Fibroblast of peridontal ligament (primary cell): ENCODE measurements at regions not wholly inside any gene's neighbourhood (a gene's known extent, or its start where the extent isn't known, plus 50 kb on each side); places are given as distances from the start of the nearest gene placed in this dataset.
"Not testable (repeated sequence)": the region's sequence is repeated elsewhere in the genome, so short reads cannot be mapped to it uniquely, and the experiment has no call there.

ENCODE experiments used
- DNase-seq: peaks from one replicate; pipeline ENCODE4 v3.0.0-alpha.2; 2010; ENCODE audit errors: extremely low read depth

DNA sequence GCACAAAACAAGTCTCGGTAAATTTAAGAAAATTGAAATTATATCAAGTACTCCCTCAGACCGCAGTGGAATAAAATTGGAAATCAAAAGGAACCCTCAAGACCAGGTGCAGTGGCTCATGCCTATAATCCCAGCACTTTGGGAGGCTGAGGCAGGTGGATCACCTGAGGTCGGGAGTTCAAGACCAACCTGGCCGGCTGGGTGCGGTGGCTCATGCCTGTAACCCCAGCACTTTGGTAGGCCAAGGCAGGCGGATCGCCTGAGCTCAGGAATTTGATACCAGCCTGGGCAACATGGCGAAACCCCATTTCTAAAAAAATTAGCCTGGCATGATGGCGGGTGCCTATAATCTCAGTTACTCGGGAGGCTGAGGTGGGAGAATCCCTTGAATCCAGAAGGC is 135.7 kb upstream of the RAG2 start:
- DNase-seq: not testable (repeated sequence)

- DNase-seq: no peak
Observed at GRCh38 chr11:36730761-36731160, 132.7 kb upstream of the RAG2 start.

DNA sequence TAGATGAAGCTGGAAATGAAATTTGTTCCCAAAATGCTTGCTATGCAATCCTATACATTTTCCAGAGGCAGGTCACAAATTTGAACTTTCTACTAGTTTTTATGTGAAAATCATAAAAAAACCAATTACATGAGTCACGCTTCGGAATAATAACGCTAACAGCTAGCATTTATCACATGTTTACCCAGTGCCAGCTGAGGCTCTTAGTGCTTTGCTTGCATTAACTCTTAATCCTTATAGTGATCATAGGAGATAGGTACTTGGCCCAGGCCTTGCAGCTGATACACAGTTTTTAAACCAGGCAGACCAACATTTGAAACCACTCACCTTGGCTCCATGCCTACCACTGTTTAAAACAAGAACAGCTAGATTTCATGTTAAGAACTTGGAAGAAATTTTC is 131.8 kb upstream of the RAG2 start:
- DNase-seq: no peak

- DNase-seq: no peak
Observed at GRCh38 chr11:36726420-36726819, 128.4 kb upstream of the RAG2 start.

DNA sequence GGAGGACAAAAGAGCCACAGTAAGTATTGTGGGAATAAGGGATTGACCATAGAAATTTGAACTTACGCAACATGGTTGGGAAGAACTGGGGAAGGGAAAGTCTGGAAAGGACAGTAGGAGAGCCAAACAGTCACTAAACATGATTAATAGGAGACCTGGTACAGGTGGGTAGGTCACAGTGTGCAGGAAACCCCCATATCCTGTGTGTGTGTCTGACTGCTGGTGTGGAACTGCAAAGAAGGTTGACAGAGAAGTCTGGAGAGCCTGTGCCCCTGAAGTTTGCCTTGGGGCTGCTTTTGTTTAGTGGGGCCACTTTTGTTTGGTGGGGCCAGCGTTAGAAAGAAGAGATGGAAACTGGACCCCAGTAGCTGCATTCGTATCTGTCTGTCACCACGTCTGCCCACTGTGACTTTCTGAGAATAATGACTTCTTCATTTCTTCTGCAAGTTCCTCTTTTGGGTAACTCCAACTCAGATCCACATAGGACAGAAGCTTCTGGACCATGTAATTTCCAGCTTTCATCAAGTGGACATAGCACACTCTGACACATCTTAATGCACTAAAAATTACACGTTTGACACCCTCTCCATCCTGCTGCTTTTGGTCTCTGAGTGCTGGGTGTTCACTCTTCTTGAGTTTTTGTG is 126.8 kb upstream of the RAG2 start:
- DNase-seq: no peak

- DNase-seq: no peak
Observed at GRCh38 chr11:36722421-36722820, 124.4 kb upstream of the RAG2 start.

DNA sequence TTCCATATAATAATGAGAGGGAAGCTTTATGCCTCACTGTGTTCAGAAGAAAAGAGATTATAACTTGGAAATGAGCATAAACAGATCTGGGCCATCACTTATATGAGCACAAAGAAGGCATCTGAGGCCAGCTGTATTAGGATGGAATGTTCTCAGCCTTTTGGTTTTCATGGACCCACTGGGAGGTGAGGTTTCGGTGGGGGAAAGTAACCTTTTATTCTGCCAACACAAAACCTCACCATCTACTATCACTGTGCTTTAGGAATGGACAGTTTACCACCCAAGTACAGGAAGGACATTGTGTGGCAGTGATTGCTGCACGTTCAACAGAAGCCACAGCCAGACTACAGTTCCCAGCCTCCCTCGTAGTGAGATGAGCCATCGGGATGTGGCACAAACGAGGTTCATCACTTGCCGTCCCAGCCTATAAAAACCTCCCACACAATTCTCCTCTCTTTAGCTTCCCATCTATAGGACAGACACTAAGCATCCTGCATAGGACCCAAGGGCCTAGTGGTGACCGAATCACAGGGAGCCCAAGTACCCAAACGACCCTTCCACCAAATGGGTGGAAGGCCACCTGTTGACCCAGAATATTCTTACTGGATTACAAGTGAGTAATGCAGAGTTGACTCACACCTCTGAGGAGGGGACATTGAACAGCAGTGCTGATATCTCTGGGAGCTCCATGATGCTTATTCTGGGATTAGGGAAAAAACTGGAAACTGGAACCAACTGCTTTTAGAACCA is 121.5 kb upstream of the RAG2 start:
- no peak for DNase-seq

DNA sequence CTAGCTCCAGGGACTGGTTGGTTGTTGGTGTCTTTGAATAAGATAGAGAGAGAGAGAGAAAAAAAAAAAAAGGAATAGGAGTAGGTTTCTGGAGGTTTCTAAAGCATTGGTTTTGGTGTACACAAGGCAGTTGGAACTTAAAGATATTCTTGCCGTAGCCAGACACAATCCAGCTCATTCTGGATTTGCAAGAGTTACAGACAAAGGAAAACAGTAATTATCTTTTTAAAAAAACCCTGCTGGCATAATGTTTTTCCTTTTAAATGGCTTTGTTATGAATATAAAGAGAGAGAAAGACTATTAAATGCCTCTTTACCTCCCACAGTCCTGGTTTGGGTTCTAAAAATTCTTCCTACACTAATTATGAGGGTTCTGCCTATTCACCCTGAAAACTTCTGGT is 120.4 kb upstream of the RAG2 start:
- DNase-seq: no peak

DNA sequence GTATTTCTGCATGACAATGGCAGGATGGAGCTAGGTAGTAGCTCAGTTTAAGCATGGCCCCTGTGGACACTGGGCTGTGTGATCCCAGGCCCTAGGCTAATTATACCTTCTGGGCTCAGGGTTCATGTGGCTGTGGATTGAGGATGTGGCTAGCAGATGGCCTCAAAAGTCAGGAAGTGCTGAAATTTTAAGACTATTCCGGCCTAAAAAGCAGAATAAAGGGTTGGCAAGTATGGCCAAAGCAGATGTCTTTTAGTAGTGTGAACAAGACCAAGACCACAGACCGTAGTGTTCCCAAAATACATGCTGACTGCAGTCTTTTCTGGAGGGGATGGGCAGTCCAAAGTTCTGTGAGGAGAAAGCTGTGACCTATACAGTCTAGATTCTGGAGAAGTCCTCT is 115.7 kb upstream of the RAG2 start:
- no peak for DNase-seq

DNA sequence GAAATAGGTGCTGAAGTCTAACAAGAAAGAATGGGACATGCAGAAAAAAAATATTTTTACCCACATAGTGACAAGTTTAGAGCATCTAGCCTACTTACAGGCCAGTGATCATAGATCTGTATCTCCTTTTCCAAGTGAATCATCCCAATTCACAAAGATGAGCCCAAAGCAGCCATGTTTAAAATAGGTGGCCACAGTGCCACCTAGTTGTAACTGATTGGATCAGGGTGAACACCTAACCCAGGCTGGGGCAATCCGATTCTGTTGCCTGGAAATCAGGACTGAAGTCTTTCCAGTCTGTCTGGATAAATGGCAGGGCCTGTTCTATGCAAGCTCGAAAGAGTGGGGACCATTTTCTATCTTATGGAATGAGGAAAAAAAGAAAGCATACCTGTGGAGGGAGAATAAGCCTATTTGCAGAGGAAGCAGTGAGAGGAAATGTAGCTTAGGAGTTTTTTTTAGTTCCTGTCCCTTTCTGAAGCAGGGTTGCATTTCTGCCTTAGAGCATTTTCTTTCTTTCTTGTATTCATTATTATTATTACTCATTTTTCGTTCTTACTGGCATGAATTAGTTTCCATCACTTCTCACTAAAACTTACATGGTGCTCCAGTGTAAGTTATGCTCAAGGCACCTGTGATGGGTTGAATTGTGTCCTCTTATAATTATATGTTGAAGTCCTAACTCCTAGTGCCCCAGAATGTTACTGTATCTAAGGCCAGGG is 113.2 kb upstream of the RAG2 start:
- no peak for DNase-seq
